ENCODE measurements at regions not wholly inside any gene's neighbourhood (a gene's known extent, or its start where the extent isn't known, plus 50 kb on each side); places are given as distances from the start of the nearest gene placed in this dataset.
A peak's percentile ranks its signal among the peaks of the same experiment; 100 is the strongest.

GRCh38 chr5:75952291-75952690 lies 130.9 kb upstream of the SV2C start:
- H3K27me3 ChIP-seq (ENCODE audit: control insufficient read depth in 2 of 2, insufficient read depth in 2 of 2, low read length in 2 of 2): peaks cover 0 to 3% of the 10 kb centered on the region in 2 donors
- Mint-ChIP-seq H3K36me3 (no peaks in the 10 kb centered on the region), H3K27me3 (peaks cover 2 to 49% (median 44%) of the 10 kb centered on the region in 5 donors), H3K4me1 (no peaks in the 10 kb centered on the region), H3K27ac (no peak overlapping the region), H3K4me3 (no peak overlapping the region), H3K9me3 (peaks cover 0 to 32% (median 10%) of the 10 kb centered on the region in 11 donors)
- H3K27ac ChIP-seq (ENCODE audit: low read depth, low read length): no peak overlapping the region
- H3K9me3 ChIP-seq (ENCODE audit: control insufficient read depth in 2 of 3, low read length in 3 of 3): no peaks in the 10 kb centered on the region
- no peaks in the 10 kb centered on the region for H3K4me1 ChIP-seq (ENCODE audit: control insufficient read depth in 2 of 2, insufficient read depth in 2 of 2, low read length in 2 of 2)
- POLR2A ChIA-PET: no interaction called here
- no peak for DNase-seq
- no peaks in the 10 kb centered on the region for H3K36me3 ChIP-seq (ENCODE audit: control insufficient read depth in 2 of 3, insufficient read depth in 3 of 3, low read length in 3 of 3)
- intact Hi-C loops (cut with micrococcal nuclease): no loop called here
- ATAC-seq: no peak
- no peak overlapping the region for H3K4me3 ChIP-seq (ENCODE audit: low read length)
- CTCF ChIA-PET: no interaction called here

DNA sequence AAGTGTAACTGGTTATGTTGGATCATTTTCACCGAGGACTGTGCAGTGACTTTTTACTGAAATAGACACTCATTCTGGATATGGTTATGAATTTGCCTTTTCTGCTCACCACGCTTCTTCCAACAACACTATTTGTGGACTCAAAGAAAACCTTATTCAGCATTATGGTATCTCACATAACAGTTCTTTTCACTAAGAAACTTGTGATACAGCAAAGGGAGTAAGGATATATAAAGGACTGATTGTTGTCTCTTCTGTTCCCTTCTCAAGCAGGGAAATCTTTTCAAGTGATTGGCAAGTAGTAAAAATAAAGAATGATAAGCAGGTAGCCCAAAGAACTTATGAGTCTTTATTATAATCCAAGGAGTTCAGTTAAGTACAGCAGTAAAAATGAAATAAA lies 131.5 kb upstream of the SV2C start:
- DNase-seq (no peak), ATAC-seq (no peak)
- intact Hi-C loops (cut with micrococcal nuclease): no loop called here
- CTCF ChIA-PET: no interaction called here
- H3K4me3 ChIP-seq (ENCODE audit: low read length): no peak overlapping the region
- H3K36me3 Mint-ChIP-seq: no peaks in the 10 kb centered on the region
- H3K4me3 Mint-ChIP-seq: no peak overlapping the region
- no peaks in the 10 kb centered on the region for H3K9me3 ChIP-seq (ENCODE audit: control insufficient read depth in 2 of 3, low read length in 3 of 3)
- no peaks in the 10 kb centered on the region for H3K4me1 ChIP-seq (ENCODE audit: control insufficient read depth in 2 of 2, insufficient read depth in 2 of 2, low read length in 2 of 2)
- peaks cover 0 to 3% of the 10 kb centered on the region in 2 donors for H3K27me3 ChIP-seq (ENCODE audit: control insufficient read depth in 2 of 2, insufficient read depth in 2 of 2, low read length in 2 of 2)
- no peaks in the 10 kb centered on the region for H3K36me3 ChIP-seq (ENCODE audit: control insufficient read depth in 2 of 3, insufficient read depth in 3 of 3, low read length in 3 of 3)
- no peak overlapping the region for H3K27ac ChIP-seq (ENCODE audit: low read depth, low read length)
- H3K9me3 Mint-ChIP-seq: peaks cover 0 to 34% (median 9%) of the 10 kb centered on the region in 11 donors
- no peaks in the 10 kb centered on the region for H3K4me1 Mint-ChIP-seq
- H3K27ac Mint-ChIP-seq: no peak overlapping the region
- POLR2A ChIA-PET: no interaction called here
- H3K27me3 Mint-ChIP-seq: peaks cover 2 to 54% (median 49%) of the 10 kb centered on the region in 5 donors

GRCh38 chr5:75951158-75951557 lies 132.0 kb upstream of the SV2C start:
- Mint-ChIP-seq H3K9me3 (peaks cover 0 to 37% (median 8%) of the 10 kb centered on the region in 11 donors), H3K27ac (no peak overlapping the region), H3K4me3 (no peak overlapping the region), H3K4me1 (no peaks in the 10 kb centered on the region), H3K36me3 (no peaks in the 10 kb centered on the region), H3K27me3 (peaks cover 5 to 58% (median 55%) of the 10 kb centered on the region in 5 donors)
- ChIA-PET CTCF (no interaction called here), POLR2A (no interaction called here)
- Histone ChIP-seq H3K9me3 (ENCODE audit: control insufficient read depth in 2 of 3, low read length in 3 of 3) (no peaks in the 10 kb centered on the region), H3K36me3 (ENCODE audit: control insufficient read depth in 2 of 3, insufficient read depth in 3 of 3, low read length in 3 of 3) (no peaks in the 10 kb centered on the region), H3K4me3 (ENCODE audit: low read length) (no peak overlapping the region), H3K27me3 (ENCODE audit: control insufficient read depth in 2 of 2, insufficient read depth in 2 of 2, low read length in 2 of 2) (peaks cover 0 to 3% of the 10 kb centered on the region in 2 donors), H3K4me1 (ENCODE audit: control insufficient read depth in 2 of 2, insufficient read depth in 2 of 2, low read length in 2 of 2) (no peaks in the 10 kb centered on the region), H3K27ac (ENCODE audit: low read depth, low read length) (no peak overlapping the region)
- ATAC-seq (no peak), DNase-seq (no peak)
- intact Hi-C loops (cut with micrococcal nuclease): no loop called here

DNA sequence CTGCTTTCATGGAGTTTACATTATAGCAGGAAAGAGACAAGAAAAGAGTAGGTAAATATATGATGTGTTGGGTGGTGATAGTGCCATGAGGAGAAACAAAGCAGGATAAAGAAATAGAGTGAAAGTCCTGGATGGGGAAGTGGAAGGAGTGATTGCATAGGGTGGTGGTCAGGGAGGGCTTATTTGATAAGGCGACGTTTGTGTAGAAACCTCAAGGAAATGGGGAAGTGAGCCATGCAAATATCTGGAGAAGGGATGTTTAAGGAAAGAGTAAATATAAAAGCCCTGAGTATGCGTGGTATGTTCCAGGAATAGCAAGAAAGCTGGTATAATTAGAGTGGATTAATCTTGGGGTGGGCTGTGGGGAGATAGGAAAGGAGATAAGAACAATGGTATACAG lies 134.7 kb upstream of the SV2C start:
- ChIA-PET CTCF (no interaction called here), POLR2A (no interaction called here)
- no peak overlapping the region for H3K27ac ChIP-seq (ENCODE audit: low read depth, low read length)
- Mint-ChIP-seq H3K27ac (no peak overlapping the region), H3K4me3 (no peak overlapping the region), H3K36me3 (no peaks in the 10 kb centered on the region), H3K4me1 (no peaks in the 10 kb centered on the region), H3K9me3 (peaks cover 0 to 43% (median 8%) of the 10 kb centered on the region in 11 donors), H3K27me3 (peaks cover 6 to 66% (median 49%) of the 10 kb centered on the region in 5 donors)
- DNase-seq (no peak), ATAC-seq (no peak)
- intact Hi-C loops (cut with micrococcal nuclease): no loop called here
- H3K9me3 ChIP-seq (ENCODE audit: control insufficient read depth in 2 of 3, low read length in 3 of 3): peaks cover 0 to 6% (median 0%) of the 10 kb centered on the region in 3 experiments
- H3K4me3 ChIP-seq (ENCODE audit: low read length): no peak overlapping the region
- no peaks in the 10 kb centered on the region for H3K36me3 ChIP-seq (ENCODE audit: control insufficient read depth in 2 of 3, insufficient read depth in 3 of 3, low read length in 3 of 3)
- peaks cover 0 to 3% of the 10 kb centered on the region in 2 donors for H3K27me3 ChIP-seq (ENCODE audit: control insufficient read depth in 2 of 2, insufficient read depth in 2 of 2, low read length in 2 of 2)
- no peaks in the 10 kb centered on the region for H3K4me1 ChIP-seq (ENCODE audit: control insufficient read depth in 2 of 2, insufficient read depth in 2 of 2, low read length in 2 of 2)

GRCh38 chr5:75940418-75940817 lies 142.8 kb upstream of the SV2C start:
- DNase-seq (no peak), ATAC-seq (no peak)
- no peaks in the 10 kb centered on the region for H3K4me1 ChIP-seq (ENCODE audit: control insufficient read depth in 2 of 2, insufficient read depth in 2 of 2, low read length in 2 of 2)
- Mint-ChIP-seq H3K36me3 (no peaks in the 10 kb centered on the region), H3K27ac (no peak overlapping the region), H3K27me3 (peaks cover 2 to 16% (median 8%) of the 10 kb centered on the region in 5 donors), H3K4me3 (no peak overlapping the region), H3K4me1 (no peaks in the 10 kb centered on the region), H3K9me3 (peaks cover 0 to 12% (median 0%) of the 10 kb centered on the region in 11 donors)
- no peaks in the 10 kb centered on the region for H3K36me3 ChIP-seq (ENCODE audit: control insufficient read depth in 2 of 3, insufficient read depth in 3 of 3, low read length in 3 of 3)
- H3K27ac ChIP-seq (ENCODE audit: low read depth, low read length): no peak overlapping the region
- ChIA-PET CTCF (no interaction called here), POLR2A (no interaction called here)
- no peak overlapping the region for H3K4me3 ChIP-seq (ENCODE audit: low read length)
- H3K27me3 ChIP-seq (ENCODE audit: control insufficient read depth in 2 of 2, insufficient read depth in 2 of 2, low read length in 2 of 2): no peaks in the 10 kb centered on the region
- H3K9me3 ChIP-seq (ENCODE audit: control insufficient read depth in 2 of 3, low read length in 3 of 3): peaks cover 0 to 6% (median 0%) of the 10 kb centered on the region in 3 experiments
- intact Hi-C loops (cut with micrococcal nuclease): no loop called here

GRCh38 chr5:75935572-75935971 lies 147.6 kb upstream of the SV2C start:
- DNase-seq (no peak), ATAC-seq (no peak)
- no peaks in the 10 kb centered on the region for H3K4me1 Mint-ChIP-seq
- Histone ChIP-seq H3K27me3 (ENCODE audit: control insufficient read depth in 2 of 2, insufficient read depth in 2 of 2, low read length in 2 of 2) (no peaks in the 10 kb centered on the region), H3K4me1 (ENCODE audit: control insufficient read depth in 2 of 2, insufficient read depth in 2 of 2, low read length in 2 of 2) (no peaks in the 10 kb centered on the region), H3K4me3 (ENCODE audit: low read length) (no peak overlapping the region), H3K36me3 (ENCODE audit: control insufficient read depth in 2 of 3, insufficient read depth in 3 of 3, low read length in 3 of 3) (no peaks in the 10 kb centered on the region), H3K9me3 (ENCODE audit: control insufficient read depth in 2 of 3, low read length in 3 of 3) (no peaks in the 10 kb centered on the region), H3K27ac (ENCODE audit: low read depth, low read length) (no peak overlapping the region)
- POLR2A ChIA-PET: no interaction called here
- CTCF ChIA-PET: no interaction called here
- H3K36me3 Mint-ChIP-seq: no peaks in the 10 kb centered on the region
- H3K27me3 Mint-ChIP-seq: peaks cover 2 to 42% (median 24%) of the 10 kb centered on the region in 5 donors
- intact Hi-C loops (cut with micrococcal nuclease): no loop called here
- H3K27ac Mint-ChIP-seq: no peak overlapping the region
- H3K9me3 Mint-ChIP-seq: peaks cover 0 to 2% (median 0%) of the 10 kb centered on the region in 11 donors
- no peak overlapping the region for H3K4me3 Mint-ChIP-seq

DNA sequence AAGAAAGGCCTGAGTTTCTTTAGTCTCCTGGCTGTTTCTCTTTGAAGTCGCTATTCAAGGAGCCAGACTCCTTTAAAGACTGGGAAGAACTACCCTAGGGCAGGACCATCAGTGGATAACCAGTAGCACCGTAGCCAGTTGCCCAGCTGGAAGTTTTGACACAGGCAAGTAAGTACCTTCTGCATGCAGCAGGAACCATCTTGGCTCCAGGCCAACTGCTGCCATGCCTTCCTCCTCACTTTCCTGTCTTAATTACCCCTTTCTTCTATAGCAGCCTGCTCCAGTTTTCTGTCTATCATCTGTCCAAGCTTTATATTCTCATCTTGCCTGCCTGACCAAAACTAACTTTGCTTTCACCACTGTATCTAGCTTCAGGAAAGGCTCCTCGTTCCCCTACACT lies 149.7 kb upstream of the SV2C start:
- Histone ChIP-seq H3K4me3 (ENCODE audit: low read length) (no peak overlapping the region), H3K27ac (ENCODE audit: low read depth, low read length) (no peak overlapping the region), H3K4me1 (ENCODE audit: control insufficient read depth in 2 of 2, insufficient read depth in 2 of 2, low read length in 2 of 2) (no peaks in the 10 kb centered on the region), H3K9me3 (ENCODE audit: control insufficient read depth in 2 of 3, low read length in 3 of 3) (no peaks in the 10 kb centered on the region), H3K27me3 (ENCODE audit: control insufficient read depth in 2 of 2, insufficient read depth in 2 of 2, low read length in 2 of 2) (no peaks in the 10 kb centered on the region), H3K36me3 (ENCODE audit: control insufficient read depth in 2 of 3, insufficient read depth in 3 of 3, low read length in 3 of 3) (no peaks in the 10 kb centered on the region)
- Mint-ChIP-seq H3K4me1 (no peaks in the 10 kb centered on the region), H3K36me3 (no peaks in the 10 kb centered on the region), H3K9me3 (peaks cover 0 to 2% (median 0%) of the 10 kb centered on the region in 11 donors), H3K27ac (no peak overlapping the region), H3K4me3 (no peak overlapping the region), H3K27me3 (peaks cover 9 to 39% (median 23%) of the 10 kb centered on the region in 5 donors)
- ATAC-seq (no peak), DNase-seq (peak in 1 of 9 donors; percentile 1)
- ChIA-PET CTCF (no interaction called here), POLR2A (no interaction called here)
- intact Hi-C loops (cut with micrococcal nuclease): no loop called here

Measured in naive thymus-derived CD4-positive, alpha-beta T cell (primary cell).